ENCODE measurements at regions not wholly inside any gene's neighbourhood (a gene's known extent, or its start where the extent isn't known, plus 50 kb on each side); places are given as distances from the start of the nearest gene placed in this dataset.

GRCh38 chr2:220198896-220199295 lies 571.5 kb downstream of the SLC4A3 start:
- Histone ChIP-seq H3K27ac (ENCODE audit: low read depth, low read length) (no peak overlapping the region), H3K4me1 (ENCODE audit: control insufficient read depth, low read length) (no peaks in the 10 kb centered on the region), H3K4me2 (ENCODE audit: low read length) (no peak overlapping the region), H4K20me1 (ENCODE audit: control insufficient read depth, insufficient read depth, low read depth, low read length) (no peaks in the 10 kb centered on the region), H3F3A (ENCODE audit: control insufficient read depth, insufficient read depth) (no peaks in the 10 kb centered on the region), H3K79me2 (ENCODE audit: control insufficient read depth, low read length) (no peaks in the 10 kb centered on the region), H3K9me2 (replicated peaks; ENCODE audit: control insufficient read depth, low read length) (no peaks in the 10 kb centered on the region), H3K36me3 (ENCODE audit: control insufficient read depth, low read length) (no peaks in the 10 kb centered on the region), H3K9me3 (ENCODE audit: control insufficient read depth, insufficient read depth, low read length) (peaks cover 4% of the 10 kb centered on the region; the same call in 1 of the 2 replicates), H3K4me3 (ENCODE audit: low read length) (no peak overlapping the region), H3K27me3 (ENCODE audit: control insufficient read depth, low read length) (no peaks in the 10 kb centered on the region)
- no peak for TF ChIP-seq EZH2phosphoT487 (IDR thresholded peaks at IDR 0.05; ENCODE audit: borderline replicate concordance, low read length)
- no peak for TF ChIP-seq CTCF (IDR thresholded peaks at IDR 0.05; ENCODE audit: low read depth, low read length, poor library complexity, severe bottlenecking)

GRCh38 chr2:220202066-220202465 lies 574.6 kb downstream of the SLC4A3 start:
- no peaks in the 10 kb centered on the region for H3K4me1 ChIP-seq (ENCODE audit: control insufficient read depth, low read length)
- no peak overlapping the region for H3K27ac ChIP-seq (ENCODE audit: low read depth, low read length)
- H3K79me2 ChIP-seq (ENCODE audit: control insufficient read depth, low read length) = no peaks in the 10 kb centered on the region
- H3K36me3 ChIP-seq (ENCODE audit: control insufficient read depth, low read length) = no peaks in the 10 kb centered on the region
- H3K4me3 ChIP-seq (ENCODE audit: low read length) = no peak overlapping the region
- H4K20me1 ChIP-seq (ENCODE audit: control insufficient read depth, insufficient read depth, low read depth, low read length) = no peaks in the 10 kb centered on the region
- no peak for TF ChIP-seq EZH2phosphoT487 (IDR thresholded peaks at IDR 0.05; ENCODE audit: borderline replicate concordance, low read length)
- TF ChIP-seq CTCF (IDR thresholded peaks at IDR 0.05; ENCODE audit: low read depth, low read length, poor library complexity, severe bottlenecking) = no peak
- H3K27me3 ChIP-seq (ENCODE audit: control insufficient read depth, low read length) = no peaks in the 10 kb centered on the region
- H3K9me3 ChIP-seq (ENCODE audit: control insufficient read depth, insufficient read depth, low read length) = no peaks in the 10 kb centered on the region; the same call in 1 of the 2 replicates
- no peaks in the 10 kb centered on the region for H3F3A ChIP-seq (ENCODE audit: control insufficient read depth, insufficient read depth)
- no peaks in the 10 kb centered on the region for H3K9me2 ChIP-seq (replicated peaks; ENCODE audit: control insufficient read depth, low read length)
- no peak overlapping the region for H3K4me2 ChIP-seq (ENCODE audit: low read length)

- H3K4me3 ChIP-seq (ENCODE audit: low read length) = no peak overlapping the region
- H3F3A ChIP-seq (ENCODE audit: control insufficient read depth, insufficient read depth) = no peaks in the 10 kb centered on the region
- no peaks in the 10 kb centered on the region for H4K20me1 ChIP-seq (ENCODE audit: control insufficient read depth, insufficient read depth, low read depth, low read length)
- TF ChIP-seq CTCF (IDR thresholded peaks at IDR 0.05; ENCODE audit: low read depth, low read length, poor library complexity, severe bottlenecking) (no peak), EZH2phosphoT487 (IDR thresholded peaks at IDR 0.05; ENCODE audit: borderline replicate concordance, low read length) (no peak)
- no peak overlapping the region for H3K4me2 ChIP-seq (ENCODE audit: low read length)
- H3K27me3 ChIP-seq (ENCODE audit: control insufficient read depth, low read length) = no peaks in the 10 kb centered on the region
- no peak overlapping the region for H3K27ac ChIP-seq (ENCODE audit: low read depth, low read length)
- peaks cover 10% of the 10 kb centered on the region for H3K4me1 ChIP-seq (ENCODE audit: control insufficient read depth, low read length)
- H3K36me3 ChIP-seq (ENCODE audit: control insufficient read depth, low read length) = no peaks in the 10 kb centered on the region
- H3K9me2 ChIP-seq (replicated peaks; ENCODE audit: control insufficient read depth, low read length) = no peaks in the 10 kb centered on the region
- no peaks in the 10 kb centered on the region for H3K9me3 ChIP-seq (ENCODE audit: control insufficient read depth, insufficient read depth, low read length)
- no peaks in the 10 kb centered on the region for H3K79me2 ChIP-seq (ENCODE audit: control insufficient read depth, low read length)
These were observed 581.7 kb downstream of the SLC4A3 start for GRCh38 chr2:220209093-220209492.

GRCh38 chr2:220209751-220210150 lies 582.3 kb downstream of the SLC4A3 start:
- Histone ChIP-seq H3K27ac (ENCODE audit: low read depth, low read length) (no peak overlapping the region), H3K27me3 (ENCODE audit: control insufficient read depth, low read length) (no peaks in the 10 kb centered on the region), H3F3A (ENCODE audit: control insufficient read depth, insufficient read depth) (no peaks in the 10 kb centered on the region), H3K4me1 (ENCODE audit: control insufficient read depth, low read length) (peaks cover 10% of the 10 kb centered on the region), H3K9me3 (ENCODE audit: control insufficient read depth, insufficient read depth, low read length) (no peaks in the 10 kb centered on the region), H4K20me1 (ENCODE audit: control insufficient read depth, insufficient read depth, low read depth, low read length) (no peaks in the 10 kb centered on the region), H3K36me3 (ENCODE audit: control insufficient read depth, low read length) (no peaks in the 10 kb centered on the region), H3K9me2 (replicated peaks; ENCODE audit: control insufficient read depth, low read length) (no peaks in the 10 kb centered on the region), H3K4me3 (ENCODE audit: low read length) (no peak overlapping the region), H3K79me2 (ENCODE audit: control insufficient read depth, low read length) (no peaks in the 10 kb centered on the region), H3K4me2 (ENCODE audit: low read length) (no peak overlapping the region)
- TF ChIP-seq CTCF (IDR thresholded peaks at IDR 0.05; ENCODE audit: low read depth, low read length, poor library complexity, severe bottlenecking) (no peak), EZH2phosphoT487 (IDR thresholded peaks at IDR 0.05; ENCODE audit: borderline replicate concordance, low read length) (no peak)
